Fibroblast of pulmonary artery (primary cell): ENCODE measurements at regions not wholly inside any gene's neighbourhood (a gene's known extent, or its start where the extent isn't known, plus 50 kb on each side); places are given as distances from the start of the nearest gene placed in this dataset.

Experiments used
- DNase-seq: peaks from one replicate; pipeline ENCODE4 v3.0.0-alpha.2; 2010; ENCODE audit warnings: low read depth
- H3K4me3 ChIP-seq: replicated peaks from 2 replicates; pipeline ENCODE4 v1.5.1; 2011; ENCODE audit warnings: low read depth, mild to moderate bottlenecking, control low read depth, low read length, moderate library complexity
- CTCF ChIP-seq: IDR thresholded peaks from 2 replicates; pipeline ENCODE4 v1.5.1; 2011; ENCODE audit warnings: mild to moderate bottlenecking, control low read depth, low read length, inconsistent platforms; ENCODE audit errors: missing control alignments

- no peak overlapping the region for H3K4me3 ChIP-seq
- TF ChIP-seq CTCF, result no peak
Measured at GRCh38 chr6:2516059-2516458, 234.7 kb downstream of the MYLK4 start.

GRCh38 chr6:2514965-2515543 lies 235.7 kb downstream of the MYLK4 start:
- no peak for DNase-seq
- H3K4me3 ChIP-seq, result no peak overlapping the region
- TF ChIP-seq CTCF, result no peak

More at GRCh38 chr6:2516059-2516458, 234.7 kb downstream of the MYLK4 start:
- no peak for DNase-seq

GRCh38 chr6:2512802-2513201 lies 237.9 kb downstream of the MYLK4 start:
- TF ChIP-seq CTCF, result no peak
- DNase-seq, result no peak
- H3K4me3 ChIP-seq, result no peak overlapping the region

- TF ChIP-seq CTCF, result no peak
- no peak for DNase-seq
- no peak overlapping the region for H3K4me3 ChIP-seq
Measured at GRCh38 chr6:2510316-2510715, 240.4 kb downstream of the MYLK4 start.

GRCh38 chr6:2509711-2510110 lies 241.0 kb downstream of the MYLK4 start:
- DNase-seq, result no peak
- H3K4me3 ChIP-seq, result no peak overlapping the region
- TF ChIP-seq CTCF, result no peak

GRCh38 chr6:2508071-2508470 lies 242.7 kb downstream of the MYLK4 start:
- no peak for DNase-seq
- TF ChIP-seq CTCF, result no peak
- no peak overlapping the region for H3K4me3 ChIP-seq

GRCh38 chr6:2507521-2508037 lies 243.1 kb downstream of the MYLK4 start:
- DNase-seq, result no peak
- H3K4me3 ChIP-seq, result no peak overlapping the region
- TF ChIP-seq CTCF, result no peak
